ENCODE measurements at regions not wholly inside any gene's neighbourhood (a gene's known extent, or its start where the extent isn't known, plus 50 kb on each side); places are given as distances from the start of the nearest gene placed in this dataset.

DNA sequence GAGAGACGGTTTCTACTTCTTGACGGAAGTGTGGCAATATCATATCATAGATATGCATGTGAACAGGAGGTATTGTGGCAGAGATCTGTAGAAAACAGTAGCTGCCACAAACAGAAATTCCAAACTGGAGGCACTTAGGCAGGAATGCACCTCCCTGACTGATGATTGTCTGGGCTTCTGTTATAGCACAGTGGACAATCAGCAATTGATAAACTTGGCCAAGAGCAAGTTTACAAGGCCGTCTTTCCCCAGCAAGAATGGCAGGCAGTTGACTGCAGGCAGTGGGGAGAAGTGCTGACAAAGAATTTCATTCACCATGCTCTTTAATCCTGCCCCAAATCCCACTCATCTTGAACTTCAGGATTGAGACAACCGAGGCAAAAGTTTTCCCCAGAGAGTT lies 114.4 kb upstream of the STOX2 start:
- no peaks in the 10 kb centered on the region for H3K4me1 ChIP-seq (ENCODE audit: insufficient read depth, low read length)
- no peaks in the 10 kb centered on the region for H4K20me1 ChIP-seq (ENCODE audit: control insufficient read depth, insufficient read depth, insufficient read length)
- H3K9me3 ChIP-seq (ENCODE audit: control insufficient read depth, low read depth, low read length) = peaks cover 18% of the 10 kb centered on the region
- no peak overlapping the region for H4K8ac ChIP-seq (replicated peaks; ENCODE audit: insufficient read length, low read depth, low read length)
- no peak overlapping the region for H2BK120ac ChIP-seq (ENCODE audit: low read depth, low read length, poor library complexity, severe bottlenecking)
- H3K18ac ChIP-seq (ENCODE audit: insufficient read length, low read depth, low read length) = no peak overlapping the region
- H3K27me3 ChIP-seq (ENCODE audit: insufficient read depth, low read length) = no peaks in the 10 kb centered on the region
- H2AFZ ChIP-seq (ENCODE audit: low read length) = no peak overlapping the region
- no peak overlapping the region for H2BK15ac ChIP-seq (ENCODE audit: low read depth, low read length)
- no peak overlapping the region for H2BK20ac ChIP-seq (ENCODE audit: low read depth, low read length, poor library complexity, severe bottlenecking)
- H3K4ac ChIP-seq (ENCODE audit: low read depth, low read length) = no peak overlapping the region
- no CpG with 5 or more reads among the region's 4 CpGs for WGBS (ENCODE audit: extremely low coverage, insufficient read length, low lambda C conversion rate)
- no peak overlapping the region for H3K14ac ChIP-seq (ENCODE audit: insufficient read depth, low read length)
- H3K23ac ChIP-seq (ENCODE audit: insufficient read length, low read depth, low read length) = no peak overlapping the region
- H3K36me3 Mint-ChIP-seq (ENCODE audit: insufficient read depth in 1 of 3, low read depth in 3 of 3) = peaks cover 0 to 35% (median 9%) of the 10 kb centered on the region in 3 experiments; a peak in 3 of 7 replicates
- H3K27ac ChIP-seq (ENCODE audit: insufficient read length, low read depth, low read length) = no peak overlapping the region
- no peak overlapping the region for H3K4me2 ChIP-seq (ENCODE audit: insufficient read depth, insufficient read length, low read length)
- peaks cover 29 to 31% of the 10 kb centered on the region in 2 experiments for H3K9me3 Mint-ChIP-seq
- H3K27ac Mint-ChIP-seq = no peak overlapping the region; a peak in 1 of 7 replicates
- no peak for DNase-seq
- no peaks in the 10 kb centered on the region for H3K79me1 ChIP-seq (ENCODE audit: insufficient read depth, low read depth, low read length, poor library complexity, severe bottlenecking)
- no peaks in the 10 kb centered on the region for H3K23me2 ChIP-seq (ENCODE audit: insufficient read length, low read depth, low read length, poor library complexity, severe bottlenecking)
- H2BK12ac ChIP-seq (ENCODE audit: insufficient read length, low read depth, low read length) = no peak overlapping the region
- no peaks in the 10 kb centered on the region for H3K4me1 Mint-ChIP-seq
- H3K79me2 ChIP-seq (ENCODE audit: insufficient read depth, low read length) = no peaks in the 10 kb centered on the region
- no peak overlapping the region for H4K91ac ChIP-seq (ENCODE audit: insufficient read length, low read depth, low read length)
- no peak overlapping the region for H3K56ac ChIP-seq (ENCODE audit: insufficient read length, low read depth, low read length)
- TF ChIP-seq, protein P1, sequence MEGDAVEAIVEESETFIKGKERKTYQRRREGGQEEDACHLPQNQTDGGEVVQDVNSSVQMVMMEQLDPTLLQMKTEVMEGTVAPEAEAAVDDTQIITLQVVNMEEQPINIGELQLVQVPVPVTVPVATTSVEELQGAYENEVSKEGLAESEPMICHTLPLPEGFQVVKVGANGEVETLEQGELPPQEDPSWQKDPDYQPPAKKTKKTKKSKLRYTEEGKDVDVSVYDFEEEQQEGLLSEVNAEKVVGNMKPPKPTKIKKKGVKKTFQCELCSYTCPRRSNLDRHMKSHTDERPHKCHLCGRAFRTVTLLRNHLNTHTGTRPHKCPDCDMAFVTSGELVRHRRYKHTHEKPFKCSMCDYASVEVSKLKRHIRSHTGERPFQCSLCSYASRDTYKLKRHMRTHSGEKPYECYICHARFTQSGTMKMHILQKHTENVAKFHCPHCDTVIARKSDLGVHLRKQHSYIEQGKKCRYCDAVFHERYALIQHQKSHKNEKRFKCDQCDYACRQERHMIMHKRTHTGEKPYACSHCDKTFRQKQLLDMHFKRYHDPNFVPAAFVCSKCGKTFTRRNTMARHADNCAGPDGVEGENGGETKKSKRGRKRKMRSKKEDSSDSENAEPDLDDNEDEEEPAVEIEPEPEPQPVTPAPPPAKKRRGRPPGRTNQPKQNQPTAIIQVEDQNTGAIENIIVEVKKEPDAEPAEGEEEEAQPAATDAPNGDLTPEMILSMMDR (conservative IDR thresholded peaks at IDR 0.05) = no peak
- no peak overlapping the region for H2AK5ac ChIP-seq (ENCODE audit: insufficient read length, low read length)
- H3K4me3 Mint-ChIP-seq = no peak overlapping the region
- H4K5ac ChIP-seq (ENCODE audit: insufficient read length, low read depth, low read length) = no peak overlapping the region
- no peak overlapping the region for H3K9ac ChIP-seq (ENCODE audit: extremely low read depth, insufficient read length, low read length)
- H3K27me3 Mint-ChIP-seq (ENCODE audit: low read depth) = peaks cover 27% of the 10 kb centered on the region
- H2BK5ac ChIP-seq (ENCODE audit: insufficient read length, low read length) = no peak overlapping the region
- H3T11ph ChIP-seq (ENCODE audit: low read length) = no peak overlapping the region

All from H9 (cell line).